K562 (cell line): ENCODE measurements at regions not wholly inside any gene's neighbourhood (a gene's known extent, or its start where the extent isn't known, plus 50 kb on each side); places are given as distances from the start of the nearest gene placed in this dataset.

ENCODE experiments used
- ATAC-seq: fragments of 200-7000 bp; cut with Tn5 transposase; 3 replicates; pipeline ENCODE4 v1.9.1; 2020; ENCODE audit warnings: moderate library complexity
- BruUV-seq: library from RNA; stranded (reverse); fragments of 400-500 nt; replicated peaks from 2 replicates; lab custom pipeline; 2021; lab: Mats Ljungman, UMichigan
- CTCF ChIA-PET: fragments of 300-600 bp; formaldehyde crosslinking; extraction: SDS; loops from one replicate; lab custom pipeline; 2021; ENCODE audit warnings: low intra/inter-chr PET ratio; lab: Yijun Ruan, JAX
- POLR2A ChIA-PET: fragments of 300-600, 350-650 bp; sonication (Branson Sonifier 250); formaldehyde crosslinking; extraction: SDS; loops from one replicate; lab custom pipeline; 2021; ENCODE audit warnings: antibody characterized with exemption, inconsistent platforms; lab: Yijun Ruan, JAX
- DNase-seq, 4 experiments: peaks; one replicate each; pipeline versions ENCODE4 v3.0.0 to v3.0.0-alpha.2; 2011 to 2018; ENCODE audit warnings: low spot score in 3 of 4, mixed read lengths in 3 of 4; ENCODE audit errors: extremely low read depth in 1 of 4
- FAIRE-seq: peaks from 2 replicates; lab custom pipeline; 2011; peaks lifted over from hg19 to GRCh38; lab: Jason Lieb, UNC
- H2AFZ ChIP-seq: 2 replicates; pipeline ENCODE4 v1.6.0; 2011; ENCODE audit warnings: low read depth, low read length, control low read depth, inconsistent platforms
- H3K27ac ChIP-seq: fragments of 200-600 bp; 3 replicates; pipeline ENCODE4 v1.8.0; 2011; ENCODE audit warnings: low read depth, mild to moderate bottlenecking, control low read depth, inconsistent platforms, low read length, moderate library complexity, mixed read lengths; ENCODE audit errors: extremely low read depth
- H3K27me3 ChIP-seq, 2 experiments: fragments of 300-600 bp in 1 of 2; 2 replicates in 1 of 2; 3 replicates in 1 of 2; pipeline versions ENCODE4 v1.6.0 to v1.8.0; 2011; ENCODE audit warnings: inconsistent platforms in 2 of 2, low read length in 2 of 2, mild to moderate bottlenecking in 1 of 2, mixed read lengths in 1 of 2, moderate library complexity in 1 of 2; ENCODE audit not compliant: control insufficient read depth in 2 of 2, insufficient read depth in 2 of 2
- H3K36me3 ChIP-seq: fragments of 300-600 bp; 3 replicates; pipeline ENCODE4 v1.8.0; 2011; ENCODE audit warnings: mild to moderate bottlenecking, low read length, inconsistent platforms; ENCODE audit not compliant: control insufficient read depth, insufficient read depth
- H3K4me1 ChIP-seq, 2 experiments: fragments of 200-600 bp in 1 of 2; replicated peaks in 1 of 2; 2 replicates in 1 of 2; 3 replicates in 1 of 2; pipeline versions ENCODE4 v1.5.1 to v1.8.0; 2011; ENCODE audit warnings: inconsistent platforms in 2 of 2, low read length in 2 of 2, mild to moderate bottlenecking in 1 of 2, mixed read lengths in 1 of 2, moderate library complexity in 1 of 2; ENCODE audit not compliant: control insufficient read depth in 2 of 2, insufficient read depth in 2 of 2
- H3K4me2 ChIP-seq: 2 replicates; pipeline ENCODE4 v1.6.1; 2011; ENCODE audit warnings: low read length, control low read depth, inconsistent platforms, mixed read lengths; ENCODE audit not compliant: insufficient read depth
- H3K4me3 ChIP-seq: fragments of 200-600 bp; sonication (generic), shearing (Covaris generic); 2 replicates; pipeline ENCODE4 v1.5.1; 2016; ENCODE audit warnings: control low read depth, inconsistent platforms
- H3K79me2 ChIP-seq: fragments of 200-600 bp; 3 replicates; pipeline ENCODE4 v1.8.0; 2011; ENCODE audit warnings: low read length, inconsistent platforms; ENCODE audit not compliant: control insufficient read depth, insufficient read depth
- H3K9ac ChIP-seq, 2 experiments: 2 replicates each; pipeline versions ENCODE4 v1.6.0 to v1.6.1; 2011; ENCODE audit warnings: low read depth in 2 of 2, low read length in 2 of 2, control low read depth in 1 of 2, inconsistent platforms in 1 of 2, mild to moderate bottlenecking in 1 of 2, mixed read lengths in 1 of 2; ENCODE audit not compliant: insufficient read depth in 1 of 2
- H3K9me1 ChIP-seq: one replicate; pipeline ENCODE4 v1.6.0; 2011; ENCODE audit warnings: inconsistent platforms, mild to moderate bottlenecking, low read length, moderate library complexity; ENCODE audit not compliant: control insufficient read depth, insufficient read depth
- H3K9me3 ChIP-seq: replicated peaks from 2 replicates; pipeline ENCODE4 v1.5.1; 2011; ENCODE audit warnings: low read depth, low read length, inconsistent platforms; ENCODE audit not compliant: control insufficient read depth, insufficient read depth
- H4K20me1 ChIP-seq: replicated peaks from 2 replicates; pipeline ENCODE4 v1.6.1; 2011; ENCODE audit warnings: low read length, inconsistent platforms, mixed read lengths; ENCODE audit not compliant: control insufficient read depth, insufficient read depth
- CHD7 ChIP-seq: fragments of 200-600 bp; sonication (generic); IDR thresholded peaks from one replicate; pipeline ENCODE4 v1.6.1; 2012; ENCODE audit warnings: mild to moderate bottlenecking, low read depth, low read length, inconsistent platforms
- JUND ChIP-seq, 2 experiments: IDR thresholded peaks; 2 replicates in 1 of 2; 3 replicates in 1 of 2; pipeline ENCODE4 v1.6.1; 2011; ENCODE audit warnings: borderline replicate concordance in 2 of 2, low read depth in 2 of 2, low read length in 2 of 2, improper control_type of control experiment in 1 of 2, missing biosample characterization in 1 of 2, missing genetic modification characterization in 1 of 2, missing genetic modification reagents in 1 of 2
- MITF ChIP-seq: IDR thresholded peaks from 2 replicates; pipeline ENCODE4 v1.6.1; 2014; ENCODE audit warnings: antibody characterized with exemption
- PKNOX1 ChIP-seq: fragments of 450-650 bp; IDR thresholded peaks from 2 replicates; pipeline ENCODE4 v1.6.1; 2016
- STAT5B ChIP-seq: fragments of 250-450 bp; sonication (Bioruptor Pico); IDR thresholded peaks from 2 replicates; pipeline ENCODE4 v1.8.0; 2021; ENCODE audit warnings: mild to moderate bottlenecking, inconsistent platforms
- ZNF778 ChIP-seq: fragments of 450-650 bp; formaldehyde crosslinking; IDR thresholded peaks from 2 replicates; pipeline ENCODE4 v1.4.0; 2020; ENCODE audit warnings: mild to moderate bottlenecking, moderate library complexity
- WGBS: fragments of 100-300 bp; shearing (Covaris generic); methylation state at CpG from one replicate; pipeline ENCODE4 v1.1.6; 2016; ENCODE audit warnings: low coverage, mixed read lengths; ENCODE audit not compliant: insufficient coverage; ENCODE audit errors: missing lambda C conversion rate; 5-methylcytosine and 5-hydroxymethylcytosine counted together
- in situ Hi-C: fragments of 300-500 bp; cut with MboI; formaldehyde crosslinking; loops from 4 replicates; pipeline ENCODE4 v1.15.0; 2018; ENCODE audit warnings: inconsistent platforms, mixed read lengths
- intact Hi-C: fragments of 100-400 bp; cut with micrococcal nuclease; formaldehyde crosslinking; loops from 2 replicates; pipeline ENCODE4 v1.14.2; 2022

GRCh38 chr5:36403632-36404311 is 102.1 kb upstream of the RANBP3L start:
- no peak for ATAC-seq
- ChIA-PET POLR2A (interaction anchor here (2.6 kb wide), 1 partner anchor 10 kb away, joined by 6 read pairs; no protein-coding TSS in a partner anchor), CTCF (interaction anchor here (0.6 kb wide), 1 partner anchor 20 kb away, joined by 3 read pairs; no protein-coding TSS in a partner anchor)
- in situ Hi-C loops: no loop called here
- no peaks in the 10 kb centered on the region for H3K4me1 ChIP-seq
- H3K9ac ChIP-seq: no peak overlapping the region
- no peaks in the 10 kb centered on the region for H3K36me3 ChIP-seq
- WGBS: 2% methylated on average over 5 of the region's 5 CpGs
- H3K9me1 ChIP-seq: no peaks in the 10 kb centered on the region
- H3K4me2 ChIP-seq: no peak overlapping the region
- H2AFZ ChIP-seq: no peak overlapping the region
- intact Hi-C loops: loop anchor here (10.0 kb wide), 1 partner anchor 439 kb away; no protein-coding TSS in a partner anchor
- no peaks in the 10 kb centered on the region for H3K79me2 ChIP-seq
- no peak for FAIRE-seq
- no peak overlapping the region for H3K27ac ChIP-seq
- BruUV-seq: no TSS peak
- no peaks in the 10 kb centered on the region for H4K20me1 ChIP-seq
- no peak for DNase-seq
- peaks cover 10 to 12% of the 10 kb centered on the region in 2 experiments; a peak in 4 of 5 replicates for H3K27me3 ChIP-seq
- no peak overlapping the region for H3K4me3 ChIP-seq
- H3K9me3 ChIP-seq: no peaks in the 10 kb centered on the region
- TF ChIP-seq STAT5B (CRISPR knock-in tag): no peak
- TF ChIP-seq CHD7: no peak
- no peak for TF ChIP-seq MITF
- TF ChIP-seq JUND (IDR thresholded peaks at IDR 0.05; ENCODE audit: borderline replicate concordance, low read depth, low read length): no peak
- no peak for TF ChIP-seq JUND (tag; IDR thresholded peaks at IDR 0.05; ENCODE audit: borderline replicate concordance, low read depth, low read length)
- TF ChIP-seq ZNF778 (CRISPR knock-in tag): no peak
- TF ChIP-seq PKNOX1: no peak
